ENCODE measurements at regions not wholly inside any gene's neighbourhood (a gene's known extent, or its start where the extent isn't known, plus 50 kb on each side); places are given as distances from the start of the nearest gene placed in this dataset.

- Histone ChIP-seq H3K9me3 (ENCODE audit: control insufficient read depth in 2 of 2, low read length in 2 of 2) (no peaks in the 10 kb centered on the region), H3K27me3 (ENCODE audit: control insufficient read depth in 2 of 2, insufficient read depth in 2 of 2, low read length in 2 of 2) (no peaks in the 10 kb centered on the region), H3K4me3 (ENCODE audit: low read length in 2 of 2) (no peak overlapping the region), H3K4me1 (ENCODE audit: control insufficient read depth in 2 of 2, insufficient read depth in 2 of 2, low read length in 2 of 2) (no peaks in the 10 kb centered on the region), H3K9ac (ENCODE audit: low read depth in 1 of 2, low read length in 2 of 2) (no peak overlapping the region), H3K27ac (ENCODE audit: low read depth in 2 of 2, low read length in 2 of 2) (no peak overlapping the region), H3K36me3 (ENCODE audit: control insufficient read depth in 2 of 2, insufficient read depth in 2 of 2, low read length in 2 of 2) (no peaks in the 10 kb centered on the region)
Observed at GRCh38 chr18:27656905-27657304, 471.8 kb upstream of the CHST9 start.

GRCh38 chr18:27656167-27656778, 471.2 kb upstream of the CHST9 start:
- Histone ChIP-seq H3K36me3 (ENCODE audit: control insufficient read depth in 2 of 2, insufficient read depth in 2 of 2, low read length in 2 of 2) (no peaks in the 10 kb centered on the region), H3K9me3 (ENCODE audit: control insufficient read depth in 2 of 2, low read length in 2 of 2) (no peaks in the 10 kb centered on the region), H3K27ac (ENCODE audit: low read depth in 2 of 2, low read length in 2 of 2) (no peak overlapping the region), H3K4me3 (ENCODE audit: low read length in 2 of 2) (no peak overlapping the region), H3K9ac (ENCODE audit: low read depth in 1 of 2, low read length in 2 of 2) (no peak overlapping the region), H3K4me1 (ENCODE audit: control insufficient read depth in 2 of 2, insufficient read depth in 2 of 2, low read length in 2 of 2) (no peaks in the 10 kb centered on the region), H3K27me3 (ENCODE audit: control insufficient read depth in 2 of 2, insufficient read depth in 2 of 2, low read length in 2 of 2) (no peaks in the 10 kb centered on the region)

GRCh38 chr18:27653247-27653646, 468.1 kb upstream of the CHST9 start:
- H3K36me3 ChIP-seq (ENCODE audit: control insufficient read depth in 2 of 2, insufficient read depth in 2 of 2, low read length in 2 of 2) = no peaks in the 10 kb centered on the region
- no peaks in the 10 kb centered on the region for H3K4me1 ChIP-seq (ENCODE audit: control insufficient read depth in 2 of 2, insufficient read depth in 2 of 2, low read length in 2 of 2)
- no peak overlapping the region for H3K9ac ChIP-seq (ENCODE audit: low read depth in 1 of 2, low read length in 2 of 2)
- no peak overlapping the region for H3K4me3 ChIP-seq (ENCODE audit: low read length in 2 of 2)
- H3K27ac ChIP-seq (ENCODE audit: low read depth in 2 of 2, low read length in 2 of 2) = no peak overlapping the region
- no peaks in the 10 kb centered on the region for H3K9me3 ChIP-seq (ENCODE audit: control insufficient read depth in 2 of 2, low read length in 2 of 2)
- H3K27me3 ChIP-seq (ENCODE audit: control insufficient read depth in 2 of 2, insufficient read depth in 2 of 2, low read length in 2 of 2) = no peaks in the 10 kb centered on the region

- Histone ChIP-seq H3K9me3 (ENCODE audit: control insufficient read depth in 2 of 2, low read length in 2 of 2) (no peaks in the 10 kb centered on the region), H3K9ac (ENCODE audit: low read depth in 1 of 2, low read length in 2 of 2) (no peak overlapping the region), H3K27me3 (ENCODE audit: control insufficient read depth in 2 of 2, insufficient read depth in 2 of 2, low read length in 2 of 2) (no peaks in the 10 kb centered on the region), H3K27ac (ENCODE audit: low read depth in 2 of 2, low read length in 2 of 2) (no peak overlapping the region), H3K4me3 (ENCODE audit: low read length in 2 of 2) (no peak overlapping the region), H3K36me3 (ENCODE audit: control insufficient read depth in 2 of 2, insufficient read depth in 2 of 2, low read length in 2 of 2) (no peaks in the 10 kb centered on the region), H3K4me1 (ENCODE audit: control insufficient read depth in 2 of 2, insufficient read depth in 2 of 2, low read length in 2 of 2) (no peaks in the 10 kb centered on the region)
Observed at GRCh38 chr18:27652480-27653121, 467.5 kb upstream of the CHST9 start.

- Histone ChIP-seq H3K4me1 (ENCODE audit: control insufficient read depth in 2 of 2, insufficient read depth in 2 of 2, low read length in 2 of 2) (no peaks in the 10 kb centered on the region), H3K4me3 (ENCODE audit: low read length in 2 of 2) (no peak overlapping the region), H3K9ac (ENCODE audit: low read depth in 1 of 2, low read length in 2 of 2) (no peak overlapping the region)
Observed at GRCh38 chr18:27649621-27650020, 464.5 kb upstream of the CHST9 start.

GRCh38 chr18:27645929-27646328, 460.8 kb upstream of the CHST9 start:
- Histone ChIP-seq H3K9me3 (ENCODE audit: control insufficient read depth in 2 of 2, low read length in 2 of 2) (no peaks in the 10 kb centered on the region), H3K36me3 (ENCODE audit: control insufficient read depth in 2 of 2, insufficient read depth in 2 of 2, low read length in 2 of 2) (no peaks in the 10 kb centered on the region), H3K27me3 (ENCODE audit: control insufficient read depth in 2 of 2, insufficient read depth in 2 of 2, low read length in 2 of 2) (no peaks in the 10 kb centered on the region), H3K4me3 (ENCODE audit: low read length in 2 of 2) (no peak overlapping the region), H3K9ac (ENCODE audit: low read depth in 1 of 2, low read length in 2 of 2) (no peak overlapping the region), H3K4me1 (ENCODE audit: control insufficient read depth in 2 of 2, insufficient read depth in 2 of 2, low read length in 2 of 2) (no peaks in the 10 kb centered on the region), H3K27ac (ENCODE audit: low read depth in 2 of 2, low read length in 2 of 2) (no peak overlapping the region)

More at GRCh38 chr18:27649621-27650020, 464.5 kb upstream of the CHST9 start:
- Histone ChIP-seq H3K27ac (ENCODE audit: low read depth in 2 of 2, low read length in 2 of 2) (no peak overlapping the region), H3K36me3 (ENCODE audit: control insufficient read depth in 2 of 2, insufficient read depth in 2 of 2, low read length in 2 of 2) (no peaks in the 10 kb centered on the region), H3K27me3 (ENCODE audit: control insufficient read depth in 2 of 2, insufficient read depth in 2 of 2, low read length in 2 of 2) (no peaks in the 10 kb centered on the region), H3K9me3 (ENCODE audit: control insufficient read depth in 2 of 2, low read length in 2 of 2) (no peaks in the 10 kb centered on the region)

- Histone ChIP-seq H3K4me1 (ENCODE audit: control insufficient read depth in 2 of 2, insufficient read depth in 2 of 2, low read length in 2 of 2) (no peaks in the 10 kb centered on the region), H3K4me3 (ENCODE audit: low read length in 2 of 2) (no peak overlapping the region), H3K36me3 (ENCODE audit: control insufficient read depth in 2 of 2, insufficient read depth in 2 of 2, low read length in 2 of 2) (no peaks in the 10 kb centered on the region), H3K27me3 (ENCODE audit: control insufficient read depth in 2 of 2, insufficient read depth in 2 of 2, low read length in 2 of 2) (no peaks in the 10 kb centered on the region), H3K9me3 (ENCODE audit: control insufficient read depth in 2 of 2, low read length in 2 of 2) (no peaks in the 10 kb centered on the region), H3K27ac (ENCODE audit: low read depth in 2 of 2, low read length in 2 of 2) (no peak overlapping the region), H3K9ac (ENCODE audit: low read depth in 1 of 2, low read length in 2 of 2) (no peak overlapping the region)
Observed at GRCh38 chr18:27636576-27637085, 451.5 kb upstream of the CHST9 start.

GRCh38 chr18:27632706-27633105, 447.6 kb upstream of the CHST9 start:
- Histone ChIP-seq H3K9me3 (ENCODE audit: control insufficient read depth in 2 of 2, low read length in 2 of 2) (no peaks in the 10 kb centered on the region), H3K36me3 (ENCODE audit: control insufficient read depth in 2 of 2, insufficient read depth in 2 of 2, low read length in 2 of 2) (no peaks in the 10 kb centered on the region), H3K27ac (ENCODE audit: low read depth in 2 of 2, low read length in 2 of 2) (no peak overlapping the region), H3K9ac (ENCODE audit: low read depth in 1 of 2, low read length in 2 of 2) (no peak overlapping the region), H3K4me1 (ENCODE audit: control insufficient read depth in 2 of 2, insufficient read depth in 2 of 2, low read length in 2 of 2) (no peaks in the 10 kb centered on the region), H3K4me3 (ENCODE audit: low read length in 2 of 2) (no peak overlapping the region), H3K27me3 (ENCODE audit: control insufficient read depth in 2 of 2, insufficient read depth in 2 of 2, low read length in 2 of 2) (no peaks in the 10 kb centered on the region)

GRCh38 chr18:27627927-27628326, 442.8 kb upstream of the CHST9 start:
- Histone ChIP-seq H3K4me3 (ENCODE audit: low read length in 2 of 2) (no peak overlapping the region), H3K27ac (ENCODE audit: low read depth in 2 of 2, low read length in 2 of 2) (no peak overlapping the region), H3K27me3 (ENCODE audit: control insufficient read depth in 2 of 2, insufficient read depth in 2 of 2, low read length in 2 of 2) (no peaks in the 10 kb centered on the region), H3K9me3 (ENCODE audit: control insufficient read depth in 2 of 2, low read length in 2 of 2) (no peaks in the 10 kb centered on the region), H3K4me1 (ENCODE audit: control insufficient read depth in 2 of 2, insufficient read depth in 2 of 2, low read length in 2 of 2) (no peaks in the 10 kb centered on the region), H3K36me3 (ENCODE audit: control insufficient read depth in 2 of 2, insufficient read depth in 2 of 2, low read length in 2 of 2) (no peaks in the 10 kb centered on the region), H3K9ac (ENCODE audit: low read depth in 1 of 2, low read length in 2 of 2) (no peak overlapping the region)

- H3K27me3 ChIP-seq (ENCODE audit: control insufficient read depth in 2 of 2, insufficient read depth in 2 of 2, low read length in 2 of 2) = no peaks in the 10 kb centered on the region
- no peaks in the 10 kb centered on the region for H3K36me3 ChIP-seq (ENCODE audit: control insufficient read depth in 2 of 2, insufficient read depth in 2 of 2, low read length in 2 of 2)
- no peak overlapping the region for H3K4me3 ChIP-seq (ENCODE audit: low read length in 2 of 2)
- H3K4me1 ChIP-seq (ENCODE audit: control insufficient read depth in 2 of 2, insufficient read depth in 2 of 2, low read length in 2 of 2) = no peaks in the 10 kb centered on the region
- H3K27ac ChIP-seq (ENCODE audit: low read depth in 2 of 2, low read length in 2 of 2) = no peak overlapping the region
- H3K9ac ChIP-seq (ENCODE audit: low read depth in 1 of 2, low read length in 2 of 2) = no peak overlapping the region
- no peaks in the 10 kb centered on the region for H3K9me3 ChIP-seq (ENCODE audit: control insufficient read depth in 2 of 2, low read length in 2 of 2)
Observed at GRCh38 chr18:27621236-27621890, 436.3 kb upstream of the CHST9 start.

Measured in mucosa of rectum (tissue), 2 donors.